ENCODE measurements at regions not wholly inside any gene's neighbourhood (a gene's known extent, or its start where the extent isn't known, plus 50 kb on each side); places are given as distances from the start of the nearest gene placed in this dataset.

DNA sequence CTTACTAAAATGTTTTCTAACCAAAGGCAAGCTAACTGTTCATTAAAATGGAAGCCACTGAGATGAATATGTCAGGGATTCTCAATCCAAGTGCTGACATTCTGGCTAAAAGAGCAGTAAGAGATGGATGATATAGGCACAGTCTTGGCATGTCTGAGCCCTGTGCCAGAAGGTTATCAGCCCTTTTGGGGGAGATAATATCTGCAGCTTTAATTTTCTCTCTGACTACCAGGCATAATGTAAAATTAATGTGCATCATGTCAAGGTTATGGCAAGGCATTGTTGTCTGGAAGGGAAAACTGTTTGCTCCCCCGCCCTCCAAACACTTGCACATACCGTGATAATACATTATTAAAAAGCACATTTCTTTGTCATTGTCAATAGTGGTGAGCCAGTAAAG is 609.8 kb downstream of the ZNF608 start:
- WGBS, 10 experiments, result 0 to 73% (median 33%) methylated on average over 1 to 2 of the region's 2 CpGs; no CpG with 5 or more reads in 1 of the 10 experiments
- H3K4me1 ChIP-seq (replicated peaks in 1 of 2), result peaks cover 16% of the 10 kb centered on the region in 2 donors
- no peak overlapping the region for H3K27ac ChIP-seq
- in situ Hi-C loops (cut with MboI; ENCODE audit: low pct_unique_long_range_greater_than_20kb in 2 of 9, low sequenced_read_pairs in 9 of 9, unreplicated experiment in 9 of 9), result no loop called here
- peak in 2 of 8 experiments; percentile 28 to 36 for ATAC-seq (replicated peaks in 6 of 8)
- H3K4me3 ChIP-seq, result no peak overlapping the region

DNA sequence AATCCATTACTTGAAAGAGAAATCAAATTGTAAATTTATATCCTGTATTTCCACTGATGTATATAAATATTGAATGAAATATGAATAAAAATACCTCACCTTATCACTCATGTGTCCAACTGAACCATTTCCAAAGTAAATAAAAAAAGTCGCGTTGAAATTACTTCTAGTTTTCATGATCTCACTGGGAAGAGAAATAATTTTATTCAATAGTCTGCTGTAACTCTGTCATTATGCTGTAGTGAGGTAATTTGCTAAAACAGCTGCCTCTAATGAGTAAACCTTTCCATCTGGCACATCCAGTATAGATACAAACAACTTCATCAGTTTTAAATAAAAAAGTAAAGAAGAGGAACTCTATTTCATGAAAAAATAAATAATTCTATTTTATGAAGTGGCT is 611.5 kb downstream of the ZNF608 start:
- in situ Hi-C loops (cut with MboI; ENCODE audit: low pct_unique_long_range_greater_than_20kb in 2 of 9, low sequenced_read_pairs in 9 of 9, unreplicated experiment in 9 of 9), result no loop called here
- peaks cover 26 to 28% of the 10 kb centered on the region in 2 donors for H3K4me1 ChIP-seq (replicated peaks in 1 of 2)
- H3K27ac ChIP-seq, result no peak overlapping the region
- WGBS, 10 experiments, result 0 to 100% (median 92%) methylated on average over 2 of the region's 2 CpGs
- peak in 1 of 8 experiments; percentile 35 for ATAC-seq (replicated peaks in 6 of 8)
- no peak overlapping the region for H3K4me3 ChIP-seq

DNA sequence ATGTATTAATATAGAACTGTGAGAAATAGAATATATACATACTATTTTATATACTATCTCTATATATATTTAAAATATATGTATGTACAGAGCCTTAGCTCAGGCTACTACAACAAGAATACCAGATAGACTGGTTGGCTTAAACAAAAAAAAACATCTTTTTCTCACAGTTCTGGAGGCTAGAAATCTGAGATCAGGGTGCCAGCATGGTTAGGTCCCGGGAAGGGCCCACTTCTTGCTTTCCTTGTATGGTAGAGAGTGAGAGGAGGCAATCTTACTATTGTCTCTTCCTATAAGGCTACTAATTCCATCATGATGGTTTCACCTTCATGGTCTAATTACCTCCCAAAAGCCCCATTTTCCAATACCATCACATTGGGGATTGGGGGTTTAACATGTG is 613.0 kb downstream of the ZNF608 start:
- H3K4me3 ChIP-seq, result no peak overlapping the region
- ATAC-seq (replicated peaks in 6 of 8), result no peak
- H3K27ac ChIP-seq, result no peak overlapping the region
- WGBS, 10 experiments, result 29 to 92% (median 71%) methylated on average over 1 of the region's 1 CpG; no CpG with 5 or more reads in 5 of the 10 experiments
- in situ Hi-C loops (cut with MboI; ENCODE audit: low pct_unique_long_range_greater_than_20kb in 2 of 9, low sequenced_read_pairs in 9 of 9, unreplicated experiment in 9 of 9), result no loop called here
- peaks cover 30 to 35% of the 10 kb centered on the region in 2 donors for H3K4me1 ChIP-seq (replicated peaks in 1 of 2)

DNA sequence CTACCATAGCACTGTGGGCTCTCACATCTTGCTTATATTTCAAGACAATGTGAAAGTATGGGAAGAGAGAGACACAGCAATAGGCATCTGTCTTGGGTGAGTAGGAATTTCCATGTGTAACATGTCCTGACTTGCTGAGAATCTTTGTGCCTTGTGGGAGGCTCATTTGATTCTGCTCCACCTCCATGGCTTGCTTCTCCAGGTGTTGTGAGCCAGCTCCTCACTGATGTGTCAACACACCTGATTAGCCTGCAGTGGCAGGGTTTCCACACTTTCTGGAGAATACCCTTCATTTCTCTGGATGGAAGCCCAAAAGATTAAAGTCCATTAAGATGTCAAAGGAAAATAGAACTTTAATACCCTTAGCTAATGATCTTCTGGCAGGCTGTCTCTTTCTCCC is 613.6 kb downstream of the ZNF608 start:
- in situ Hi-C loops (cut with MboI; ENCODE audit: low pct_unique_long_range_greater_than_20kb in 2 of 9, low sequenced_read_pairs in 9 of 9, unreplicated experiment in 9 of 9), result no loop called here
- ATAC-seq (replicated peaks in 6 of 8), result peak in 1 of 8 experiments; percentile 39
- H3K4me3 ChIP-seq, result no peak overlapping the region

DNA sequence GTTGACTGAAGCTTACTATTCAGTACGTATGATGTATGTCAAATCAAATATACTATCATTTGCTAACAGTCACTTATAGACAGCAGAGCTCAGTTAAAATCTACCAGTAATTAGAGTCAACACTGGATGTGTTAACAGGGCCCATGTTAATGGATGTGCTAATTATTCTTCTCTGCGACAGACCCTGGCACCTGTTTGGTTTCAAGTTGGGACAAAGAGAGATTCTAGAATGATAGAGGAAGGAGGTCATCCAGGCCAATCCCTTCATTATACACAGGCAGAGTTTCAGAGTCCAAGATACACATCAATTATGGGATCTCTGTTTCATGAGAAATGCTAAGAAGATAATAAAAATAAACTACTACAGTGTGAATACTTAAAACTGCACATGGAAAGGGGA is 615.0 kb downstream of the ZNF608 start:
- in situ Hi-C loops (cut with MboI; ENCODE audit: low pct_unique_long_range_greater_than_20kb in 2 of 9, low sequenced_read_pairs in 9 of 9, unreplicated experiment in 9 of 9), result no loop called here
- H3K4me1 ChIP-seq (replicated peaks in 1 of 2), result peaks cover 47 to 50% of the 10 kb centered on the region in 2 donors
- no peak overlapping the region for H3K4me3 ChIP-seq
- WGBS, 10 experiments, result 0 to 100% (median 73%) methylated on average over 1 to 2 of the region's 2 CpGs
- no peak for ATAC-seq (replicated peaks in 6 of 8)
- H3K27ac ChIP-seq, result no peak overlapping the region

More for the DNA sequence above, 613.6 kb downstream of the ZNF608 start:
- Histone ChIP-seq H3K4me1 (replicated peaks in 1 of 2) (peaks cover 36 to 41% of the 10 kb centered on the region in 2 donors), H3K27ac (no peak overlapping the region)

DNA sequence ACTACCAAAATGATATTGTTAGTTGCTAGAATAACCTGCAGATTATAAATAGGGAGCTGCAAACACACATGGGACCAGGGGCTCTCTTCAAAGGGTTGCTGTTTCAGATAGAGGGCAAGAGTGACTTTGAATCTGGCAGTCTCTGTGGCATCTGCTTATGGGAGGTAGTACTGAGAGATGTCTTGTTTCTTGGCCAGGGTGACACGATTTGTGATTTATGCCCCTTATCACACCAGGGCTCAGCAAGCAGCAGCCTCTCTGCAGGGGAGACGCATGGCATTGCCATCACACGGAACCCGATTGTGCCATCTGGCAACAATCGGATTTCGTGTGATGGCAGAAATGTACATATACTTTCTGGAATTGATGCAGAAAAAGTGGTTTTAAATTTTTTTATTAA is 615.6 kb downstream of the ZNF608 start:
- 15 to 100% (median 83%) methylated on average over 1 to 6 of the region's 6 CpGs; no CpG with 5 or more reads in 1 of the 10 experiments for WGBS, 10 experiments
- ATAC-seq (replicated peaks in 6 of 8), result no peak
- H3K4me3 ChIP-seq, result no peak overlapping the region
- peaks cover 50 to 54% of the 10 kb centered on the region in 2 donors for H3K4me1 ChIP-seq (replicated peaks in 1 of 2)
- H3K27ac ChIP-seq, result no peak overlapping the region
- in situ Hi-C loops (cut with MboI; ENCODE audit: low pct_unique_long_range_greater_than_20kb in 2 of 9, low sequenced_read_pairs in 9 of 9, unreplicated experiment in 9 of 9), result no loop called here

DNA sequence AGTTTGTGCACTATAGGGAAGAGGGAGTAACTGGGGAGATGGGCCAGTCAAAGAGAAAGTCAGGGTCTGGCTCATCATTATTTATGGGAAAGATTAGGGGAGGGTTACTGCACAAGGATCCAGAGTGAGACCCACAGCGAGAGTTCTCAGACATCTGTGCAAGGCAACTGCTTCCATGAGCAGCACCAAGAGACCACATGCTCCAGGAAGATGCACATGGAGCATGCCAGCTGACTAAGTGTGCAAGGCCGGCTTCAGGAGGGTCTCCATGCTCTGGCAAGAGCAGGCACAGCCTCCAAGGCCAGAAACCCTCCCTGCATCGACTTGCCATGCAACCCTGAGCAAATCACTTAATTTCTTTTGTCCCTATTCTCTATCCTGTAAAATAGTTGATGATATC is 616.9 kb downstream of the CSNK1G3 start:
- H3K27ac ChIP-seq, result no peak overlapping the region
- H3K4me1 ChIP-seq (replicated peaks in 1 of 2), result peaks cover 60 to 72% of the 10 kb centered on the region in 2 donors
- in situ Hi-C loops (cut with MboI; ENCODE audit: low pct_unique_long_range_greater_than_20kb in 2 of 9, low sequenced_read_pairs in 9 of 9, unreplicated experiment in 9 of 9), result no loop called here
- no peak overlapping the region for H3K4me3 ChIP-seq
- ATAC-seq (replicated peaks in 6 of 8), result no peak
- 43 to 100% (median 100%) methylated on average over 1 to 3 of the region's 3 CpGs; no CpG with 5 or more reads in 3 of the 10 experiments for WGBS, 10 experiments

DNA sequence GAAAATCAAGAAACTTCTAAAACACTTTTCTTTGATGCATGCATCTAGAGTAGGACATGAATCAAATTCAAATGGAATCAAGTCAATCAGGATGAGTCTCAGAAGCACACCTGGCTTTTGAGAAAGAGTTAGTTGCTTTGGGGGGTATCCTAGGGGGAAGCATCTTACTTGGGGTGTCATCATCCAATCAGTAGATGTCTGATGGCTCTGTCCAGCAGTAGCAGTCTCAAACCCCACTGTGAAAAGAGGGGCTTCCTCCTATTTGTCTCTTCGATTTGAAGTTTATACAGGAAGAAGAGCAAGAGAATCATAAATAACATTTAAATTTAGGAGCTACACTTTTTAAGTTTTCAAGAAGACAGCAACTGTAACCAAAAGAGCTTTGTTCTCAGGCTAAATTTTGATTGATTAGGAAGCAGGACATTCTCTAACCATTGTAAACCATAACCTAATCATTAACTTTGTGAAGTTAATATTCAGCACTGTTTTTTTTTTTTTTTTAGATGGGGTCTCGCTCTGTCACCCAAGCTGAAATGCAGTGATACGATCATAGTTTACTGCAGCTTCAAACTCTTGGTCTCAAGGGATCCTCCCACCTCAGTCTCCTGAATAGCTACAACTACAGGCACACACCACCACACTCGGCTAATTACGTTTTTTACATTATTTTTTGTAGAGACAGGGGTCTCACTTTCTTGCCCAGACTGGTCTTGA is 614.7 kb downstream of the CSNK1G3 start:
- H3K4me3 ChIP-seq, result peak overlapping the region in 1 of 5 donors; percentile 7
- H3K4me1 ChIP-seq (replicated peaks in 1 of 2), result peaks cover 47 to 62% of the 10 kb centered on the region in 2 donors
- in situ Hi-C loops (cut with MboI; ENCODE audit: low pct_unique_long_range_greater_than_20kb in 2 of 9, low sequenced_read_pairs in 9 of 9, unreplicated experiment in 9 of 9), result no loop called here
- peak overlapping the region in 1 of 2 donors; percentile 77 for H3K27ac ChIP-seq
- no peak for ATAC-seq (replicated peaks in 6 of 8)
- 49 to 100% (median 86%) methylated on average over 1 to 5 of the region's 5 CpGs; no CpG with 5 or more reads in 2 of the 10 experiments for WGBS, 10 experiments

DNA sequence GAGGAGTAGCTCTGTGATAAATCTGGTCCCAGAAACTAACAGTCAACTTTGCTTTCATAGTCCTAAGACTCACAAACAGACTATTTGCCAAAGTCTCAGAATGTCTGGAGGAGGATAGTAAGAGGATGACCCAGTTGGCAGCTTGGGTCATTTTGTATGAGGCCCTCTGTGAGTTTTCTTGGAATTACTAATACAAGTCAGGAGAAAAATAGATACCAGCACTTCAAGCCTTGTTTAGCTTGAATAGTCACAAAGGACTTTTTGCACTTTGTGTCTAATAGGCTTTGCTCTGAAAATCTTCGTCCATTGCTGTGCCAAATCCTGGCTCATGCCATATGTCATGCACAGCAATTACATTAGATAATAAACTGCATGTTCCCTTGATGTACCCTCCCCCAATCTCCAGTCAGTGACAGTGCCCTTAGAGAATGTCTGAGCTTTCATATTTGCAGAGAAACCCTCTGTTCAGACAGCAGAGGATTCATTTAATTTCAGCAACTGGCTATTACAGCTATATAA is 612.8 kb downstream of the CSNK1G3 start:
- in situ Hi-C loops (cut with MboI; ENCODE audit: low pct_unique_long_range_greater_than_20kb in 2 of 9, low sequenced_read_pairs in 9 of 9, unreplicated experiment in 9 of 9), result no loop called here
- no peak for ATAC-seq (replicated peaks in 6 of 8)
- WGBS, 10 experiments, result 40 to 80% (median 69%) methylated on average over 1 of the region's 1 CpG; no CpG with 5 or more reads in 4 of the 10 experiments
- Histone ChIP-seq H3K27ac (no peak overlapping the region), H3K4me3 (no peak overlapping the region), H3K4me1 (replicated peaks in 1 of 2) (peaks cover 37 to 50% of the 10 kb centered on the region in 2 donors)

DNA sequence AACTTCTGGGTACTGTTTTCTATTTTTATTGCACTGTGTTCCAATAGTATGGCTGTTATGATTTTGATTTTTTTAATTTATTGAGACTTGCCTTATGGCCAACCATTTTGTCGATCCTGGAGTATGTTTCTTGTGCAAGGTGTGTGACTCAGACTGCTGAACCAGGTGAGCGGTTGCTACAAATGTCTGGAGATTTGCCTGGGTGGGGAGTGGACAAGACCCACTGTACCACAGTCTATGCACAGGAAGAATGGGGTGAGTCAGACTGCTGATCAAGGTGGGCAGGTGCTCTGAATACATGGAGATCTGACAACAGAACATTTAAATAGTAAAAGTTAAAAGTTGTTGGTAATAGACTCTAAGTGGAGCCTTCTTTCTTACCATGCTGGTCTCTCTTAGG is 609.2 kb downstream of the CSNK1G3 start:
- Histone ChIP-seq H3K4me3 (no peak overlapping the region), H3K27ac (no peak overlapping the region), H3K4me1 (replicated peaks in 1 of 2) (peaks cover 13 to 34% of the 10 kb centered on the region in 2 donors)
- no peak for ATAC-seq (replicated peaks in 6 of 8)
- in situ Hi-C loops (cut with MboI; ENCODE audit: low pct_unique_long_range_greater_than_20kb in 2 of 9, low sequenced_read_pairs in 9 of 9, unreplicated experiment in 9 of 9), result no loop called here
- 45 to 100% (median 81%) methylated on average over 1 to 2 of the region's 2 CpGs; no CpG with 5 or more reads in 4 of the 10 experiments for WGBS, 10 experiments

DNA sequence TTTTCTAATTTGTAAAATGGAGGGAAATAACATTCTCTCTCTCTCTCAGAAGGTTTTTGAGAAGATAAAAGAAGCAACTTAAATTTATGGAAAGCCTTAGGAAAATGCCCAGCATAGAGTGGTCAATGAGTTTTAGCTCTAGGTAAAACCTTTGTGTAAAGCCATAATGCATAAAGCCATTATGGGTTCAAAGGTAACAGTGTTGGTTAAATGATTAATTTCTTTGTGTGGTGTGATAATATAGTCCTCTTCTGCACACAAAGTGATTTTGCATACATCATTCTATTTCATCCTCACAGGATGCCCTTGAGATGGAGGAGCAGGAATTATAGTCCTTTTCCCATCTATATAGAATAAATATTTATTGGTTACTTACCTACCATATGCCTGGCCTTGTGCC is 602.9 kb downstream of the CSNK1G3 start:
- Histone ChIP-seq H3K4me1 (replicated peaks in 1 of 2) (peaks cover 5 to 33% of the 10 kb centered on the region in 2 donors), H3K4me3 (no peak overlapping the region), H3K27ac (no peak overlapping the region)
- in situ Hi-C loops (cut with MboI; ENCODE audit: low pct_unique_long_range_greater_than_20kb in 2 of 9, low sequenced_read_pairs in 9 of 9, unreplicated experiment in 9 of 9), result no loop called here
- peak in 1 of 8 experiments; percentile 30 for ATAC-seq (replicated peaks in 6 of 8)

DNA sequence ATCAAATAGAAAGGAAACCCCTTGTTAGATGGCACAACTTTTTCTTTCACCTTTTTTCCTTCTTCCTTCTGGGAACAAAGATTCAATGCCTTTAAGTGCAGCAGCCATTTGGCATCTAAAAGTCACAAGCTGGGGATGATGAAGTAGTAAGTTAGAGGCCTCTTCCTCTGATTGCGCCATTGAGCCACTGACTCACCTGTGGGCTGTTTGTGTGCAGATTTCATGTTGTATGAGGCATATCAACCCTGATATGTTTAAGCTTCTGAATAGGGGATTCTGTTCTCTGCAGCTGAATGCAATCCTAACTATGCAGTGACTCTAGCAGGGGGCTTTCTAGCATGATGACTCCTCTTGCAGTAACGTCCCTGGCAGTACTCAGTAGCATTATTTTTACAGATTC is 599.9 kb downstream of the CSNK1G3 start:
- peaks cover 5 to 30% of the 10 kb centered on the region in 2 donors for H3K4me1 ChIP-seq (replicated peaks in 1 of 2)
- WGBS, 10 experiments, result 0 to 100% (median 73%) methylated on average over 1 to 2 of the region's 2 CpGs
- ATAC-seq (replicated peaks in 6 of 8), result peak in 2 of 8 experiments; percentile 19 to 24
- in situ Hi-C loops (cut with MboI; ENCODE audit: low pct_unique_long_range_greater_than_20kb in 2 of 9, low sequenced_read_pairs in 9 of 9, unreplicated experiment in 9 of 9), result no loop called here
- H3K4me3 ChIP-seq, result no peak overlapping the region
- no peak overlapping the region for H3K27ac ChIP-seq

DNA sequence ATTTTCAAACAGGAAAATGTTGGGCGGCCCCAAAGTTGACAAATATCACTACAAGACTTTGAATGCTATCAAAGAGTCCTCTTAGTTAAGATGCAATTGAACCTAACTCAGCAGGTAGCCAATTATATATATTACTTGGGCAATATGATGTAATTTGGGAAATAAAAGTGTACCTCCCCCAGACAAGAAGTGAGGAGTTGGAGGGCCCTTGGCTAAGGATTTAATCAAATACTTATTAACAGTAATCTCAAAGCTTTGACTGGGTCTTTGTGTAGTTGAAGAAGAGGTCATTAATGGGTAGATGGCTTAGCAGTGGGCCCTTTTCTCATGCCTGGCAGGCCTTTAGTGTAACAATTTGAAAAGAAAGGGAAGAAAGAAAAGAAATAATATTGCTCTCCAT is 599.0 kb downstream of the CSNK1G3 start:
- H3K4me3 ChIP-seq, result no peak overlapping the region
- H3K27ac ChIP-seq, result no peak overlapping the region
- 83 to 100% (median 100%) methylated on average over 1 of the region's 1 CpG; no CpG with 5 or more reads in 3 of the 10 experiments for WGBS, 10 experiments
- in situ Hi-C loops (cut with MboI; ENCODE audit: low pct_unique_long_range_greater_than_20kb in 2 of 9, low sequenced_read_pairs in 9 of 9, unreplicated experiment in 9 of 9), result no loop called here
- ATAC-seq (replicated peaks in 6 of 8), result no peak
- H3K4me1 ChIP-seq (replicated peaks in 1 of 2), result peaks cover 0 to 21% of the 10 kb centered on the region in 2 donors

DNA sequence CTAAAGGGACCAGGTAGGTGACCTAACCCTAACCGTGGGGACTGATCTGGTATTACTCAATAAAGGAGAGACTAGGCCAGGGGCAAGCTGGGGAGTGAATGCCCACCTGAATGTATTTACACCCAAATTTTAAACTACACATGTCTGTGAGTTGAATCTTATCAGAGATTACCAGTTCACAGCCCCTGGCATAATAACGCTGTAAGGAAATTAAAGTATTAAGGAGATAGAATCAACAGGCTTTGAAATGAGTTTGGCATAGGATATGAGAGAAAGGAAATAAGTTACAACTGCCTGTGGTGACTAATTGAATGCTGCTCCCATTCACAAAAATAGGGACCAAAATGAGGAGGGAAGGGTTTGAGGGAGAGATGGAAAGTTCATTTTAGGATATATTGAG is 593.3 kb downstream of the CSNK1G3 start:
- no peak for ATAC-seq (replicated peaks in 6 of 8)
- in situ Hi-C loops (cut with MboI; ENCODE audit: low pct_unique_long_range_greater_than_20kb in 2 of 9, low sequenced_read_pairs in 9 of 9, unreplicated experiment in 9 of 9), result no loop called here
- no peak overlapping the region for H3K4me3 ChIP-seq
- no peak overlapping the region for H3K27ac ChIP-seq
- peaks cover 0 to 4% of the 10 kb centered on the region in 2 donors for H3K4me1 ChIP-seq (replicated peaks in 1 of 2)
- WGBS, 10 experiments, result 10 to 100% (median 100%) methylated on average over 1 to 2 of the region's 2 CpGs; no CpG with 5 or more reads in 2 of the 10 experiments

Data from motor neuron (in vitro differentiated cells).